SK-N-MC (cell line): ENCODE measurements at regions not wholly inside any gene's neighbourhood (a gene's known extent, or its start where the extent isn't known, plus 50 kb on each side); places are given as distances from the start of the nearest gene placed in this dataset.
"Not testable (repeated sequence)": the region's sequence is repeated elsewhere in the genome, so short reads cannot be mapped to it uniquely, and the experiment has no call there.

Source experiments
- EZH2 ChIP-seq: fragments of 200-600 bp; sonication (generic); IDR thresholded peaks from one replicate; pipeline ENCODE4 v1.6.1; 2017; ENCODE audit warnings: antibody characterized with exemption
- FOXP2 ChIP-seq: optimal IDR thresholded peaks from 2 replicates; pipeline ENCODE3; 2011; ENCODE audit warnings: mild to moderate bottlenecking, moderate library complexity; ENCODE audit not compliant: insufficient read depth; ENCODE audit errors: extremely low read length, control extremely low read depth
- POLR2AphosphoS5 ChIP-seq: IDR thresholded peaks from 2 replicates; pipeline ENCODE4 v1.6.1; 2012; ENCODE audit warnings: mild to moderate bottlenecking, low read depth, low read length, borderline replicate concordance

DNA sequence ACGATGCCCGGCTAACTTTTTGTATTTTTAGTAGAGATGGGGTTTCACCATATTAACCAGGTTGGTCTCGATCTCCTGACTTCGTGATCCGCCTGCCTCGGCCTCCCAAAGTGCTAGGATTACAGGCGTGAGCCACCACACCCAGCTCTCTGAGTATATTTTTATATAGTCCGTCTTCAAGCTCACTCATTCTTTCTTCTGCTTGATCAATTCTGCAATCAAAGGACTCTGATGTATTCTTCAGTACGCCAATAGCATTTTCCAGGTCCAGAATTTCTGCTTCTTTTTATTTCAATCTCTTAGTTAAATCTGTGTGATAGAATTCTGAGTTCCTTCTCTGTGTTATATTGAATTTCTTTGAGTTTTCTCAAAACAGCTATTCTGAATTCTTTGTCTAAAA is 281.9 kb upstream of the PMFBP1 start:
- TF ChIP-seq EZH2, POLR2AphosphoS5, FOXP2: not testable (repeated sequence)
